IPS DF 4.7 (cell line): ENCODE measurements at regions not wholly inside any gene's neighbourhood (a gene's known extent, or its start where the extent isn't known, plus 50 kb on each side); places are given as distances from the start of the nearest gene placed in this dataset.
"Not testable (repeated sequence)": the region's sequence is repeated elsewhere in the genome, so short reads cannot be mapped to it uniquely, and the experiment has no call there.

Source experiments
- DNase-seq: peaks from one replicate; pipeline ENCODE4 v3.0.0-alpha.2; 2013; ENCODE audit warnings: low spot score; ENCODE audit errors: extremely low read depth

- peak; percentile 5 for DNase-seq
These were observed 121.2 kb upstream of the TET2 start for GRCh38 chr4:105025263-105026017.

DNA sequence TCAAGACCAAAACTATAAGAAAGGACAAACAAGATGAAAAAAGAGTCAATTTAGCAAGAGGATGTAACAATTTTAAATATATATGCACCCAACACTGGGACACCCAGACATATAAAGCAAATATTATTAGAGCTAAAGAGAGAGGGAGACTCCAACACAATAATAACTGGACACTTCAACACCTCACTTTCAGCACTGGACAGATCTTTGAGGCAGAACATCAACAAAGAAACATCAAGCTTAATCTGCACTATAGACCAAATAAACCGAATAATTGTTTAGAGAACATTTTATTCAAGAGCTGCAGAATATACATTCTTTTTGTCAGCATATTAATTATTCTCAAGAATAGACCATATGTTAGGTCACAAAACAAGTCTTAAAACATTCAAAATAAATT lies 109.7 kb upstream of the TET2 start:
- no peak for DNase-seq

DNA sequence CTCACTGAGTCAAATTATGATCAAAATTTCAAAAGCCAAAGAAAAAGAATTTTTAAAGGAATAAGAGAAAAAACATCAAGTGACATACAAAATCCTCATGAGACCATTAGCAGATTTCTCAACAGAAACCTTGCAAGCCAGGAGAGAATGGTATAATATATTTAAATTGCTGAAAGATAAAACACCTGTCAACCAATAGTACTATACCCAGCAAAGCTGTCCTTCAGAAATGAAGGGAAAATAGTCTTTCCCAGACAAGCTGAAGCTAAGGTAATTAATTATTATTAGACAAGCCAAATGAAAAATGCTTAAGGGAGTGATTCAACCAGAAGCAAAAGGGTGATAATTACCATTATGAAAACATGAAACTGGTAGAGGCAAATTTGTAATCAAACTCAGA lies 104.2 kb upstream of the TET2 start:
- no peak for DNase-seq

- no peak for DNase-seq
These were observed 95.8 kb upstream of the TET2 start for GRCh38 chr4:105050896-105051295.

DNA sequence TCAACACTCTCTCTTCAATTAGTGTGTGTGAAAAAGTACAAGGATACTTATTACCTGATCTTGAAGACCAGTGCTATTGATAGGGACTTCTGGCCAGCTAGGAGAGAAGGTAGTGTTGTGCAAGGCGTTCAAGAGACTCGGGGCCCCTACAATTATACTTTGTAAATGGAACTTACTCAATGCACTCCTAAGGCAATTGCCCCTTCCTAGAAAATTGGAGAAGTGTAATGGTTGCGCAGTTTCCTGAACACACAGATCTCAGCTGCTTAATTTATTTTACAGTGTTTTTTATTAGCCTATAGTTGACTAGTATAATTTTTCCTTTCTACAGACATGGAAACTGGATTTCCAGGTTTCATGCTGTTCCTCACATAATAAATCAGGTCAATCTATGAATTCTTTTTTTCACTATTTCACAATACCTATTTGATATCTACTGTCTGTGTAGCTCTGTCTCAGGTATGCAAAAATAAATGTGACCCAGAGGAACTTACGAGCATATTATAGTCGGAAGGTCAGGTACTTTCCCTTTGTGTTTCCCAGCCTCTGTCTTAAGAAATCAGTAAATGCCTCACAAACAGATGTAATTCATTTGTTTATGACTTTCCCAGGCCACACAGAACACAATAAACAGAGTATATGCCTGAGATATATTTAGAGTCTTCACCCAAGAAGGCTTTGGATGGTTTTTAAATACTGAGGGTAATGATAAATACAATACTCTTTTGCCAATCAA lies 89.1 kb upstream of the TET2 start:
- no peak for DNase-seq

DNA sequence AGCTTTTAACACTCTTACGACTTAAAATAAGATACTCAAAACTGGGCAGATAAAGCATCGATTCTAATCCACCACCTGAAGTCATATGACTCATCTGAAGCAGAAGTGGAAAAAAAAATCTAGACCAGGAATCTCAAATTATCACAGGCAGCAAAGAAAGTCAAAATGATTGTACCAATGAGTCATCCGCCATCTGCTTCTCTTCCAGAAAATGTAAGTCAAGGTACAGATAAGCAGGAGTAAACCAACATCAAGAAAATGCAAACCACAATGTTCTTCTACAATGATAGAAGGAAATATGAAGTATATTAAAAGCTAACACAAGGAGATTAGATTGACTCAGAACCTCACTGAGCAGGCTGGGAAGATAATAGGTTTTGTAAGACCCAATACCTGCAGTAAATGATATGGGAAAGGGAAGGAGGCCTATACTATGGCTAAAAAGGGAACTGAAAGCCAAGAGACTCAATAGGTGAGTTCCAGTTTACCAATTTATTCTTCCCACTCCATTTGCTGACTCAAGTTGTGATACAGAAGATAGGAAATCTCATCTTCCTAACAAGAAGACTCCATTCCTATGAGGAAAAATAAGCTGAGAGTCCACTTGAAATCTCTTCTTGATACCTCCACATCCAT lies 88.4 kb upstream of the TET2 start:
- no peak for DNase-seq

DNA sequence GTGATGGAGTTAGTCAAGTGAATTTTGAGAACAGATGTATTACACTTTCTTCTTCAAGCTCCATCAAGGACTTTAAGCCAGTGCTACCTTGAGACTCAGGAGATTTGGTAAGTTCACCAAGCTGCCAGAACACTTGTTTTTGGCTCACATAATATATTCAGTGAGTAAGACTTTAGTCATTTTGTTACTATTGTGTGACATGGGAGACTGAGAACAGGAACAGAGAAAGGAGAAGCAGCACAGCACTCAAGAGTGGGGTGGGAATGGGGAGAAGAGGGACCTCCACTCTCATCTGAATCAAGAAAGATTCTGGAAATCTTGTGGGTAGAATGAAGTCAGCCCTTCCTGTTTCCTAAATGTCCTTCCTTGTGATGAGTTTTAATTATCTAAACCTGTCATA lies 87.3 kb upstream of the TET2 start:
- no peak for DNase-seq

- no peak for DNase-seq
These were observed 86.0 kb upstream of the TET2 start for GRCh38 chr4:105060628-105061027.

GRCh38 chr4:105061136-105061696 lies 85.5 kb upstream of the TET2 start:
- peak; percentile 16 for DNase-seq

- no peak for DNase-seq
These were observed 84.9 kb upstream of the TET2 start for GRCh38 chr4:105061731-105062130.

DNA sequence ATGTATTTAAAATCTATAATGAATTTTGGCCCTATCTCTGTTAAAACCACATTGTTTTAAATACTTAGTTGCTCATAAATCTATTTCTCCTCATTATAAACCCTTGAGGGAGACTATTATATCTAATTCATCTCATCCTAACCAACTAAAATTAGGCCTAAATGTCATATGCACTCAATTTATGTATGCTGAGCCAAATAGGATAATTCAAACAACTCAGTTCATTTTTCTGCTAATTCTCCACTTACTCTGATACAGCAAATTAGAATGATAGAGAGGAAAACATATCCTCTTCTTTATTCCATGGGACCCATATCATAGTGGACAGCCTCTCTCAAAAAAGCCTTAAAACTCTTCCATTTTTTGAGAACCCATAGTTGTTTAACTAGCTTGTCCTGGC lies 80.3 kb upstream of the TET2 start:
- DNase-seq = no peak

GRCh38 chr4:105067431-105067830 lies 79.2 kb upstream of the TET2 start:
- no peak for DNase-seq

DNA sequence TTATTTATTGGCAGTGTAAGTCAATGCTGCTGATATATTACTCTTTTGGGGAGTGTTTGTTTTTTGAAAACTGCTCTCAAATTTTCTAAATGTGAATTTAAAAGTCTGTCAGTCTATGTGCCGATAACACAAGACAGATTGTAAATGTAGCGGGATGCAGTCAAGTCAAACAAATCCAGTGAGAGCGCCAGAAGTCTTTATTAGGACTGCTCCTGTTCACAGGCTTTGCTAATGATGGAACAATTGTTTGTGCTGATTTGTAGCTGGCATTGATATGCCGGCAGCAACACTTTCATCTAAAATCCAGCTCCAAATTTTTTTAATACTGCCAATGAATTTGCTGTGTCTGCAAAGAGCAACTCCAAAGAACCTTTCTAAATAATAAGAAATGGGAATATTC lies 78.7 kb upstream of the TET2 start:
- DNase-seq = no peak

DNA sequence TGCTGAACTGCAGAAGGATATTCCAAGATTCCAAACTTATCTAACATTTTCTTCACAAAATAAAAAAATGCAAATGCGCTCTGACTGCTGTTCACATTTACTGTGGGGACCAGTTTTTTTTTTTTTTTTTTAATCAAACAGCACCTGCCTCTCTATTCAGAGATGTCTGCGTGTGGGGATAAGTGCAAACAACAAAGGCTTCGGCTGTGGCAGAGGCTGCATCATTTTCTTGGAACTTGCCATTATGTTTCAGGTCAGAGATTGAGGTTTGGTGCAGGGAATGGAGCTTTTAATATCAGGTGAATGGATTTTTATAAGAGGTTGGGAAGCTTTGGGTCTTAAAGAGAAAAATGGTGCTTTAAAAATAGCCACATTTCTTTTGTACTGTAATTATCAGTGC lies 78.2 kb upstream of the TET2 start:
- no peak for DNase-seq

GRCh38 chr4:105072095-105072494 lies 74.6 kb upstream of the TET2 start:
- not testable (repeated sequence) for DNase-seq

DNA sequence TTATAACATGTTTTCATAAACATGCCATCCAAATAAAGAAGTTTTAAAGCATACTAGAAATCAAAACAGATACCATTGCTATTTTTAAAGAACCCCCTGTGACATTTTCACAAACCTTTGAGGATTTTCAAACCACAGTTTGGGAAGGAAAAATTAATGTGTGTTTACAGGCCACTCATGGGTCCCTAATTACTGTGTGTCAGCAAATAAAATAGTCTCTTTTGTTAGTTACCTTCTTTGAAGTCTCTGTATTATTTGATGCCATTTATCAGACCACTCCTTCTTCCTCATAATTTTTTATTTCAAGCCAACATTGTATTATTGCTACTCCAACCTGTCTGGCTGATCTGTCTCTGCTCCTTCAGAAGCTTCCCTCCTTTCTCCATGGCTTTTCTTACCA lies 72.6 kb upstream of the TET2 start:
- no peak for DNase-seq

- no peak for DNase-seq
These were observed 71.6 kb upstream of the TET2 start for GRCh38 chr4:105075045-105075444.

DNA sequence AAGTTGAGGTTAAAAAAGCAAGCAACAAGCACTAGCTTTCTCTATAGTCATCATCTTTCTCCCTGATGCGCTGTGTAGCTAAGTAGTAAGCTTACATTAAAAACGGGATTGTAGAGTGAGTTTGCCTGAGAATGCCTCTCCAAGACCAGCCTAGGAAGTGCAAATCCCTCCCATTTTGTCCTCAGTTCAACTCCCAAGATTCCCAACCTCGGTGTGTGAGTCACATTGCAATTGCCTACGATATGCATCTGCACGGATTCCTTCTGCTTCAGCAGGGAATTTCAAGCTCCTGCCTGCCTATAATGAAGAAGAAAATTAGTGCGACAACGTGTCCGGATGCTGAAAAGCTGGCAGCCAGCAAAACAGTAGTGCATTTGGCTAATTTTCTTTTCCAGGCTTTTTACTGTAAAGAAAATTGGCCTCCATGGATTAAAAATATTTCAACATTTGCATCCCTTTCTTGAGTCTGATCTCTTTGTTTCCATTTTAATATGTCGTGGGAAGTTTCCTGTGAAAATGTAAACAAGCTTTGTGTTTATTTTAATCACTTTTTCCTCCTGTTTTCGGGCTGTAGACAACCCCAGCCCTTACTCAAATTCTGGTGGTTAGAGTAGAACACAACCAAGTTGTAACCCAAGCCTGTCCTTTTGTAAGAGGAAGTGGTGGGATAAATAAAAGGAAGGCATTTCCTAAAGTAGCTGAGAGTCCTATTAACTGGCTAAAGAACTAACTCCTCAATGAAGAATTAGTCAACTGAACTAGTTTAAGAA lies 58.4 kb upstream of the TET2 start:
- peak; percentile 19 for DNase-seq

DNA sequence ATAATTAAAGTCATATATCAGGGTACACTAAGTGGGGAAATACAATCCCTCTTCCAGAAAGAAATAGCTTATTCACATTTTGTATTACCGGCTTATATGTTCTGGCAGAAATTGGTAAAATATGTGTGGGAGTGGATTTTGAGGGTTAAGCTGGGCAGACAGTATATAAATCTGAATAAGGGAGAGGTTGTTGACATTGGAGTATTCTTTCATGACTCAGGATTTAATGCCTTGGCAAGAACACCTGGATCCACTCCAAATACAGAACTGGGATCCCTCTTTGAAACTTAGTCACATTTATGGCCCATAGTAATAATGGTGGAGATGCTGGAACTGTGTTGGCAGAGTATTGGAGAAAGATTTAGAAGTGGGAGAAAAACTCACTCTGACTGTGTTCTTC lies 54.3 kb upstream of the TET2 start:
- no peak for DNase-seq

DNA sequence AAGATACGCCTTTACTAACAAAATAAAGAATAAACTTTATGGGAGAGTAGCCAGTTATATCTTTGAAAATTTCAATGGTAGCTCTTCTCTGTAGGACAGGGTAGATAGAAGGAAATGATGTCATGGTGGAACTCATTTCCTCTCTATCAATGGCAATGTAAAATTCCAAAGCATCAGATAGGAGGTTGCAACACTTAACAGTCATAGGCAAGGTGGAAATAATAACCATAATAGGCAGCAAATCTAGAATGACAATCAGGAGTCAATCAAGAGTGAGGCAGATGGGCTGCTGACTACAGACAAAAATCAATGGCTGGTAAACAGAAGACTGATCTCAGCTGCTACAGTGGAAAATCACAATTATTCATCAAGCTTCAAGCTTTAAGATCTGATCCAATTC lies 53.9 kb upstream of the TET2 start:
- DNase-seq = no peak

DNA sequence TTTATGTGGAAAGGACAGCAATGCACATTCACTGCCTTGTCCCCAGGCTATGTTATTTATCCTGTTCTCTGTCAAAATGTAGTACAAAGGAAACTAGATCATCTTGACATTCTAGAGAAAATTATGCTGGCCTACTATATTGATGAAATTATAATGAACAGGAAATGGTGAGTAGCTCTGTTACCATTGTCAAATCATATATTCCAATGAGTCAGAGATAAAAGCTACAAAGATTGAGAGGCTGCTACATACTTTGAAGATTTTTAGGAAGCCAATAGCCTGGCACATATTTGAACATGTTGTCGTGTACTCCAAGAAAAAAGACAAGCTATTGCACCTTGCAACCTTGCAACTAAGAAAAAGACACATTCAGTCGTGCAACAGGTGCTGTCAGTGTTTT lies 52.7 kb upstream of the TET2 start:
- no peak for DNase-seq
